H9 (cell line): ENCODE measurements at regions not wholly inside any gene's neighbourhood (a gene's known extent, or its start where the extent isn't known, plus 50 kb on each side); places are given as distances from the start of the nearest gene placed in this dataset.

ENCODE experiments used
- DNase-seq: peaks from one replicate; pipeline ENCODE4 v3.0.0-alpha.2; 2017
- H2AFZ ChIP-seq: one replicate; pipeline ENCODE4 v1.6.1; 2013; ENCODE audit warnings: mild to moderate bottlenecking, low read length, control low read depth, moderate library complexity
- H2AK5ac ChIP-seq: 2 replicates; pipeline ENCODE4 v1.6.1; 2013; ENCODE audit warnings: low read length, control low read depth, mixed read lengths; ENCODE audit not compliant: insufficient read length
- H2BK120ac ChIP-seq: one replicate; pipeline ENCODE4 v1.6.1; 2013; ENCODE audit warnings: low read depth, mild to moderate bottlenecking, low read length, control low read depth, inconsistent platforms; ENCODE audit not compliant: poor library complexity, severe bottlenecking
- H2BK12ac ChIP-seq: 2 replicates; pipeline ENCODE4 v1.6.1; 2013; ENCODE audit warnings: low read length, control low read depth, mixed read lengths, low read depth; ENCODE audit not compliant: insufficient read length
- H2BK15ac ChIP-seq: 2 replicates; pipeline ENCODE4 v1.6.1; 2013; ENCODE audit warnings: low read depth, low read length, control low read depth
- H2BK20ac ChIP-seq: one replicate; pipeline ENCODE4 v1.6.1; 2013; ENCODE audit warnings: low read depth, mild to moderate bottlenecking, low read length, control low read depth, inconsistent platforms; ENCODE audit not compliant: poor library complexity, severe bottlenecking
- H2BK5ac ChIP-seq: 2 replicates; pipeline ENCODE4 v1.6.1; 2013; ENCODE audit warnings: low read length, control low read depth, mixed read lengths; ENCODE audit not compliant: insufficient read length
- H3K14ac ChIP-seq: 2 replicates; pipeline ENCODE4 v1.6.1; 2013; ENCODE audit warnings: low read length, control low read depth; ENCODE audit not compliant: insufficient read depth
- H3K18ac ChIP-seq: 2 replicates; pipeline ENCODE4 v1.6.1; 2013; ENCODE audit warnings: low read depth, mild to moderate bottlenecking, mixed read lengths, low read length, control low read depth; ENCODE audit not compliant: insufficient read length
- H3K23ac ChIP-seq: 2 replicates; pipeline ENCODE4 v1.6.1; 2013; ENCODE audit warnings: low read length, control low read depth, mixed read lengths, low read depth; ENCODE audit not compliant: insufficient read length
- H3K23me2 ChIP-seq: 2 replicates; pipeline ENCODE4 v1.6.1; 2013; ENCODE audit warnings: low read depth, mild to moderate bottlenecking, mixed read lengths, low read length, control low read depth; ENCODE audit not compliant: insufficient read length, poor library complexity, severe bottlenecking
- H3K27ac ChIP-seq: 2 replicates; pipeline ENCODE4 v1.5.1; 2013; ENCODE audit warnings: low read length, control low read depth, mixed read lengths, low read depth; ENCODE audit not compliant: insufficient read length
- H3K27me3 ChIP-seq: 2 replicates; pipeline ENCODE4 v1.6.1; 2013; ENCODE audit warnings: low read length, control low read depth, inconsistent platforms; ENCODE audit not compliant: insufficient read depth
- H3K4ac ChIP-seq: 2 replicates; pipeline ENCODE4 v1.6.1; 2013; ENCODE audit warnings: low read depth, mild to moderate bottlenecking, control low read depth, inconsistent platforms, low read length, moderate library complexity
- H3K4me1 ChIP-seq: 2 replicates; pipeline ENCODE4 v1.6.1; 2013; ENCODE audit warnings: low read length, control low read depth, inconsistent platforms; ENCODE audit not compliant: insufficient read depth
- H3K4me2 ChIP-seq: 2 replicates; pipeline ENCODE4 v1.6.1; 2013; ENCODE audit warnings: low read length, control low read depth, mixed read lengths; ENCODE audit not compliant: insufficient read length, insufficient read depth
- H3K56ac ChIP-seq: 2 replicates; pipeline ENCODE4 v1.6.1; 2013; ENCODE audit warnings: low read depth, mild to moderate bottlenecking, mixed read lengths, low read length, control low read depth; ENCODE audit not compliant: insufficient read length
- H3K79me1 ChIP-seq: 2 replicates; pipeline ENCODE4 v1.6.1; 2013; ENCODE audit warnings: low read depth, mild to moderate bottlenecking, moderate library complexity, low read length, control low read depth, inconsistent platforms; ENCODE audit not compliant: insufficient read depth, poor library complexity, severe bottlenecking
- H3K79me2 ChIP-seq: 2 replicates; pipeline ENCODE4 v1.6.1; 2013; ENCODE audit warnings: low read length, control low read depth, inconsistent platforms; ENCODE audit not compliant: insufficient read depth
- H3K9ac ChIP-seq: 2 replicates; pipeline ENCODE4 v1.6.1; 2013; ENCODE audit warnings: low read length, control low read depth, mixed read lengths; ENCODE audit not compliant: insufficient read length; ENCODE audit errors: extremely low read depth
- H3K9me3 ChIP-seq: one replicate; pipeline ENCODE4 v1.6.1; 2013; ENCODE audit warnings: low read depth, low read length, inconsistent platforms; ENCODE audit not compliant: control insufficient read depth
- H3T11ph ChIP-seq: one replicate; pipeline ENCODE4 v1.6.1; 2013; ENCODE audit warnings: mild to moderate bottlenecking, low read length, control low read depth, inconsistent platforms
- H4K20me1 ChIP-seq: one replicate; pipeline ENCODE4 v1.6.1; 2013; ENCODE audit not compliant: control insufficient read depth, insufficient read length, insufficient read depth
- H4K5ac ChIP-seq: 2 replicates; pipeline ENCODE4 v1.6.1; 2013; ENCODE audit warnings: low read depth, mild to moderate bottlenecking, mixed read lengths, low read length, control low read depth; ENCODE audit not compliant: insufficient read length
- H4K8ac ChIP-seq: replicated peaks from 2 replicates; pipeline ENCODE4 v1.6.1; 2013; ENCODE audit warnings: low read length, control low read depth, mixed read lengths, low read depth; ENCODE audit not compliant: insufficient read length
- H4K91ac ChIP-seq: 2 replicates; pipeline ENCODE4 v1.6.1; 2013; ENCODE audit warnings: low read depth, mild to moderate bottlenecking, moderate library complexity, mixed read lengths, low read length, control low read depth; ENCODE audit not compliant: insufficient read length
- H3K27ac Mint-ChIP-seq, 3 experiments: 2 replicates in 2 of 3; 3 replicates in 1 of 3; pipeline ENCODE4 v1.8.0; 2020 to 2021; ENCODE audit warnings: mixed read lengths in 3 of 3, mild to moderate bottlenecking in 1 of 3, moderate library complexity in 1 of 3
- H3K27me3 Mint-ChIP-seq: 2 replicates; pipeline ENCODE4 v1.8.0; 2021; ENCODE audit warnings: low read depth, mild to moderate bottlenecking, moderate library complexity, mixed read lengths
- H3K36me3 Mint-ChIP-seq, 3 experiments: 2 replicates in 2 of 3; 3 replicates in 1 of 3; pipeline ENCODE4 v1.8.0; 2020 to 2021; ENCODE audit warnings: low read depth in 3 of 3, mixed read lengths in 3 of 3; ENCODE audit not compliant: insufficient read depth in 1 of 3
- H3K4me1 Mint-ChIP-seq, 2 experiments: 2 replicates each; pipeline ENCODE4 v1.8.0; 2020; ENCODE audit warnings: mixed read lengths in 2 of 2
- H3K4me3 Mint-ChIP-seq, 2 experiments: 2 replicates in 1 of 2; 3 replicates in 1 of 2; pipeline ENCODE4 v1.8.0; 2020 to 2021; ENCODE audit warnings: mild to moderate bottlenecking in 2 of 2, mixed read lengths in 2 of 2, moderate library complexity in 1 of 2
- H3K9me3 Mint-ChIP-seq, 2 experiments: 2 replicates in 1 of 2; 3 replicates in 1 of 2; pipeline ENCODE4 v1.8.0; 2020; ENCODE audit warnings: mild to moderate bottlenecking in 2 of 2, mixed read lengths in 2 of 2, moderate library complexity in 1 of 2
- CTCF ChIP-seq: fragments of 200-600 bp; sonication (generic); conservative IDR thresholded peaks from 3 replicates; pipeline ENCODE4 v1.8.0; 2021; ENCODE audit warnings: antibody characterized with exemption, mild to moderate bottlenecking
- WGBS: extraction: QIAGEN DNeasy Blood & Tissue Kit; methylation state at CpG from one replicate; pipeline ENCODE4 v1.1.7; 2013; ENCODE audit warnings: missing lambda C conversion rate, low lambda C conversion rate, mixed read lengths; ENCODE audit not compliant: insufficient read length; ENCODE audit errors: extremely low coverage; 5-methylcytosine and 5-hydroxymethylcytosine counted together

GRCh38 chr5:24183981-24184380 lies 460.8 kb downstream of the CDH10 start:
- no peaks in the 10 kb centered on the region for H3K27me3 Mint-ChIP-seq
- H3T11ph ChIP-seq: no peak overlapping the region
- H3K27ac Mint-ChIP-seq: no peak overlapping the region
- TF ChIP-seq CTCF: no peak
- H3K36me3 Mint-ChIP-seq: no peaks in the 10 kb centered on the region; a peak in 1 of 7 replicates
- H4K5ac ChIP-seq: no peak overlapping the region
- H3K56ac ChIP-seq: no peak overlapping the region
- no peak overlapping the region for H3K4me3 Mint-ChIP-seq
- no peak overlapping the region for H2BK120ac ChIP-seq
- no peak overlapping the region for H3K4ac ChIP-seq
- H2BK5ac ChIP-seq: no peak overlapping the region
- no peaks in the 10 kb centered on the region for H3K4me1 Mint-ChIP-seq
- H2AK5ac ChIP-seq: no peak overlapping the region
- no peak overlapping the region for H3K18ac ChIP-seq
- H3K9ac ChIP-seq: no peak overlapping the region
- no peak overlapping the region for H3K14ac ChIP-seq
- no peak overlapping the region for H3K4me2 ChIP-seq
- no peak overlapping the region for H2BK15ac ChIP-seq
- no CpG with 5 or more reads among the region's 2 CpGs for WGBS
- H3K9me3 Mint-ChIP-seq: peaks cover 0 to 3% of the 10 kb centered on the region in 2 experiments; a peak in 3 of 5 replicates
- H3K23me2 ChIP-seq: no peaks in the 10 kb centered on the region
- H3K79me2 ChIP-seq: no peaks in the 10 kb centered on the region
- H3K79me1 ChIP-seq: no peaks in the 10 kb centered on the region
- no peak overlapping the region for H2BK20ac ChIP-seq
- H3K23ac ChIP-seq: no peak overlapping the region
- H4K91ac ChIP-seq: no peak overlapping the region
- no peak overlapping the region for H4K8ac ChIP-seq
- H2AFZ ChIP-seq: no peak overlapping the region
- H3K27me3 ChIP-seq: no peaks in the 10 kb centered on the region
- no peak for DNase-seq
- H2BK12ac ChIP-seq: no peak overlapping the region
- H3K9me3 ChIP-seq: no peaks in the 10 kb centered on the region
- no peaks in the 10 kb centered on the region for H4K20me1 ChIP-seq
- H3K4me1 ChIP-seq: no peaks in the 10 kb centered on the region
- H3K27ac ChIP-seq: no peak overlapping the region
